HG02642 (cell line): ENCODE measurements at regions not wholly inside any gene's neighbourhood (a gene's known extent, or its start where the extent isn't known, plus 50 kb on each side); places are given as distances from the start of the nearest gene placed in this dataset.
"Not testable (repeated sequence)": the region's sequence is repeated elsewhere in the genome, so short reads cannot be mapped to it uniquely, and the experiment has no call there.

ENCODE experiments used
- ATAC-seq: cut with Tn5 transposase; IDR thresholded peaks from one replicate; pipeline ENCODE4 v1.9.1; 2021; ENCODE audit warnings: mild to moderate bottlenecking; ENCODE audit not compliant: unreplicated experiment, poor library complexity

- no peak for ATAC-seq
Observed at GRCh38 chr5:12675959-12676358, 771.7 kb upstream of the CTNND2 start.

GRCh38 chr5:12672141-12672540, 767.9 kb upstream of the CTNND2 start:
- ATAC-seq, result no peak

GRCh38 chr5:12669326-12669725, 765.1 kb upstream of the CTNND2 start:
- no peak for ATAC-seq

- ATAC-seq, result no peak
Observed at GRCh38 chr5:12668564-12668963, 764.3 kb upstream of the CTNND2 start.

- ATAC-seq, result not testable (repeated sequence)
Observed at GRCh38 chr5:12667818-12668217, 763.6 kb upstream of the CTNND2 start.

GRCh38 chr5:12665772-12666171, 761.5 kb upstream of the CTNND2 start:
- not testable (repeated sequence) for ATAC-seq

- ATAC-seq, result no peak
Observed at GRCh38 chr5:12662545-12663314, 758.5 kb upstream of the CTNND2 start.

GRCh38 chr5:12661617-12662370, 757.5 kb upstream of the CTNND2 start:
- ATAC-seq, result no peak

GRCh38 chr5:12660279-12661107, 756.2 kb upstream of the CTNND2 start:
- not testable (repeated sequence) for ATAC-seq

GRCh38 chr5:12659686-12660085, 755.4 kb upstream of the CTNND2 start:
- ATAC-seq, result no peak

- ATAC-seq, result no peak
Observed at GRCh38 chr5:12658871-12659446, 754.7 kb upstream of the CTNND2 start.

GRCh38 chr5:12657914-12658474, 753.7 kb upstream of the CTNND2 start:
- not testable (repeated sequence) for ATAC-seq

- no peak for ATAC-seq
Observed at GRCh38 chr5:12655675-12656074, 751.4 kb upstream of the CTNND2 start.

GRCh38 chr5:12652201-12652600, 748.0 kb upstream of the CTNND2 start:
- no peak for ATAC-seq

- no peak for ATAC-seq
Observed at GRCh38 chr5:12648558-12648957, 744.3 kb upstream of the CTNND2 start.

- no peak for ATAC-seq
Observed at GRCh38 chr5:12647613-12648012, 743.4 kb upstream of the CTNND2 start.

GRCh38 chr5:12645582-12645981, 741.3 kb upstream of the CTNND2 start:
- no peak for ATAC-seq

GRCh38 chr5:12636209-12636608, 732.0 kb upstream of the CTNND2 start:
- ATAC-seq, result no peak

GRCh38 chr5:12626556-12626955, 722.3 kb upstream of the CTNND2 start:
- no peak for ATAC-seq

- no peak for ATAC-seq
Observed at GRCh38 chr5:12625667-12626263, 721.5 kb upstream of the CTNND2 start.
